PC-9 (cell line): ENCODE measurements at regions not wholly inside any gene's neighbourhood (a gene's known extent, or its start where the extent isn't known, plus 50 kb on each side); places are given as distances from the start of the nearest gene placed in this dataset.

Experiments
- BruUV-seq: library from RNA; stranded (reverse); fragments of 400-500 nt; replicated peaks from 2 replicates; lab custom pipeline; 2021; lab: Mats Ljungman, UMichigan
- CTCF ChIA-PET: fragments of 300-600 bp; sonication (Branson Sonifier 250); formaldehyde crosslinking; loops from one replicate; lab custom pipeline; 2022; ENCODE audit warnings: antibody characterized with exemption; lab: Charles Lee
- POLR2A ChIA-PET: fragments of 300-600 bp; sonication (Branson Sonifier 250); formaldehyde crosslinking; loops from one replicate; lab custom pipeline; 2022; ENCODE audit warnings: antibody characterized with exemption; ENCODE audit not compliant: unreplicated experiment; lab: Charles Lee
- DNase-seq, 2 experiments: peaks; one replicate each; pipeline versions ENCODE4 v3.0.0 to v3.0.0-alpha.2; 2015 to 2022; ENCODE audit warnings: mixed read lengths in 1 of 2
- H2AFZ ChIP-seq: fragments of 200-600 bp; sonication (generic); 2 replicates; pipeline ENCODE4 v1.8.1; 2017; ENCODE audit warnings: antibody characterized with exemption
- H3F3A ChIP-seq: fragments of 200-600 bp; sonication (generic); 2 replicates; pipeline ENCODE4 v1.8.1; 2017; ENCODE audit warnings: antibody characterized with exemption, mild to moderate bottlenecking, low read depth; ENCODE audit not compliant: insufficient read depth
- H3K27ac ChIP-seq: fragments of 200-600 bp; sonication (generic); 2 replicates; pipeline ENCODE4 v1.6.1; 2016; ENCODE audit warnings: mixed run types
- H3K27me3 ChIP-seq: fragments of 200-600 bp; sonication (generic); 2 replicates; pipeline ENCODE4 v1.6.1; 2016; ENCODE audit warnings: low read depth, mixed run types; ENCODE audit not compliant: insufficient read depth
- H3K36me3 ChIP-seq: fragments of 200-600 bp; sonication (generic); 2 replicates; pipeline ENCODE4 v1.6.1; 2016; ENCODE audit warnings: low read depth, mixed run types
- H3K4me1 ChIP-seq: fragments of 200-600 bp; sonication (generic); replicated peaks from 2 replicates; pipeline ENCODE4 v1.6.1; 2016; ENCODE audit warnings: mixed run types; ENCODE audit not compliant: insufficient read depth
- H3K4me2 ChIP-seq: fragments of 200-600 bp; sonication (generic); 2 replicates; pipeline ENCODE4 v1.6.1; 2017; ENCODE audit warnings: mixed run types
- H3K4me3 ChIP-seq: fragments of 200-600 bp; sonication (generic); 2 replicates; pipeline ENCODE4 v1.6.1; 2016; ENCODE audit warnings: mixed run types
- H3K79me2 ChIP-seq: fragments of 200-600 bp; sonication (generic); 2 replicates; pipeline ENCODE4 v1.6.1; 2017; ENCODE audit warnings: low read depth, mixed run types
- H3K9me2 ChIP-seq: fragments of 200-600 bp; sonication (generic); 2 replicates; pipeline ENCODE4 v1.8.1; 2017; ENCODE audit warnings: mild to moderate bottlenecking; ENCODE audit not compliant: insufficient read depth
- H3K9me3 ChIP-seq: fragments of 200-600 bp; sonication (generic); 2 replicates; pipeline ENCODE4 v1.8.1; 2016; ENCODE audit warnings: low read depth; ENCODE audit not compliant: insufficient read depth
- H4K20me1 ChIP-seq: fragments of 200-600 bp; sonication (generic); 2 replicates; pipeline ENCODE4 v1.8.1; 2017; ENCODE audit not compliant: insufficient read depth
- CTCF ChIP-seq: fragments of 200-600 bp; sonication (generic); conservative IDR thresholded peaks from 2 replicates; pipeline ENCODE4 v1.6.1; 2017; ENCODE audit warnings: mixed run types, antibody characterized with exemption, mild to moderate bottlenecking, moderate library complexity
- EZH2 ChIP-seq: fragments of 200-600 bp; sonication (generic); IDR thresholded peaks from 2 replicates; pipeline ENCODE4 v1.8.0; 2017; ENCODE audit warnings: antibody characterized with exemption, low read depth
- intact Hi-C: fragments of 100-400 bp; cut with micrococcal nuclease; formaldehyde crosslinking; loops from one replicate; pipeline ENCODE4 v1.10.0; 2022; ENCODE audit not compliant: unreplicated experiment

- H3K4me2 ChIP-seq: no peak overlapping the region
- H3K9me3 ChIP-seq: 0 out of 2 replicates have a peak, but pooled peaks cover 4% of the 10 kb centered on the region
- no TSS peak for BruUV-seq
- H3F3A ChIP-seq: no peaks in the 10 kb centered on the region
- no peaks in the 10 kb centered on the region for H3K36me3 ChIP-seq
- H3K4me3 ChIP-seq: no peak overlapping the region
- H2AFZ ChIP-seq: no peak overlapping the region
- intact Hi-C loops: no loop called here
- no peaks in the 10 kb centered on the region for H3K27me3 ChIP-seq
- no peaks in the 10 kb centered on the region for H3K9me2 ChIP-seq
- TF ChIP-seq CTCF (no peak), EZH2 (no peak)
- H4K20me1 ChIP-seq: no peaks in the 10 kb centered on the region
- ChIA-PET POLR2A (no interaction called here), CTCF (no interaction called here)
- H3K4me1 ChIP-seq: no peaks in the 10 kb centered on the region
- H3K27ac ChIP-seq: no peak overlapping the region
- H3K79me2 ChIP-seq: no peaks in the 10 kb centered on the region
- no peak for DNase-seq
Observed at GRCh38 chr7:121456015-121456414, 59.9 kb upstream of the FAM3C start.

GRCh38 chr7:121452389-121452788, 56.3 kb upstream of the FAM3C start:
- Histone ChIP-seq H3K27ac (no peak overlapping the region), H3K4me1 (no peaks in the 10 kb centered on the region), H3F3A (no peaks in the 10 kb centered on the region), H3K79me2 (no peaks in the 10 kb centered on the region), H3K4me2 (no peak overlapping the region), H2AFZ (no peak overlapping the region), H3K27me3 (no peaks in the 10 kb centered on the region), H3K9me3 (0 out of 2 replicates have a peak, but pooled peaks cover 4% of the 10 kb centered on the region), H3K9me2 (no peaks in the 10 kb centered on the region), H3K36me3 (no peaks in the 10 kb centered on the region), H4K20me1 (no peaks in the 10 kb centered on the region), H3K4me3 (no peak overlapping the region)
- intact Hi-C loops: no loop called here
- no TSS peak for BruUV-seq
- ChIA-PET CTCF (no interaction called here), POLR2A (no interaction called here)
- TF ChIP-seq CTCF: no peak
- no peak for TF ChIP-seq EZH2
- DNase-seq: no peak

GRCh38 chr7:121451367-121452094, 55.4 kb upstream of the FAM3C start:
- no peak for TF ChIP-seq CTCF
- no peak for TF ChIP-seq EZH2
- H2AFZ ChIP-seq: no peak overlapping the region
- no peaks in the 10 kb centered on the region for H4K20me1 ChIP-seq
- no peaks in the 10 kb centered on the region for H3K9me2 ChIP-seq
- BruUV-seq: no TSS peak
- H3K4me2 ChIP-seq: no peak overlapping the region
- no peaks in the 10 kb centered on the region for H3K4me1 ChIP-seq
- no peaks in the 10 kb centered on the region for H3K27me3 ChIP-seq
- ChIA-PET CTCF (no interaction called here), POLR2A (no interaction called here)
- no peak overlapping the region for H3K27ac ChIP-seq
- H3K79me2 ChIP-seq: no peaks in the 10 kb centered on the region
- H3K36me3 ChIP-seq: no peaks in the 10 kb centered on the region
- no peaks in the 10 kb centered on the region for H3F3A ChIP-seq
- no peak overlapping the region for H3K4me3 ChIP-seq
- H3K9me3 ChIP-seq: 0 out of 2 replicates have a peak, but pooled peaks cover 4% of the 10 kb centered on the region
- intact Hi-C loops: no loop called here
- DNase-seq: no peak
